Thymus (tissue), 11 donors: ENCODE measurements at regions not wholly inside any gene's neighbourhood (a gene's known extent, or its start where the extent isn't known, plus 50 kb on each side); places are given as distances from the start of the nearest gene placed in this dataset.
"Not testable (repeated sequence)": the region's sequence is repeated elsewhere in the genome, so short reads cannot be mapped to it uniquely, and the experiment has no call there.

Experiments
- DNase-seq, 9 donors: peaks; one replicate each; pipeline ENCODE4 v3.0.0-alpha.2; 2013; ENCODE audit warnings: low spot score in 9 of 9, low read depth in 6 of 9, missing footprints in 1 of 9
- H3K27ac ChIP-seq, 2 donors: one replicate each; pipeline ENCODE4 v1.5.1; 2013; ENCODE audit warnings: control low read depth in 1 of 2, low read depth in 1 of 2, low read length in 1 of 2, mild to moderate bottlenecking in 1 of 2, moderate library complexity in 1 of 2
- H3K27me3 ChIP-seq, 2 donors: one replicate each; pipeline ENCODE4 v1.5.1; 2013; ENCODE audit warnings: low read length in 1 of 2; ENCODE audit not compliant: control insufficient read depth in 2 of 2, insufficient read depth in 1 of 2
- H3K36me3 ChIP-seq, 2 donors: one replicate each; pipeline ENCODE4 v1.5.1; 2013; ENCODE audit warnings: low read length in 1 of 2, mild to moderate bottlenecking in 1 of 2, moderate library complexity in 1 of 2; ENCODE audit not compliant: control insufficient read depth in 2 of 2, insufficient read depth in 2 of 2
- H3K4me1 ChIP-seq, 2 donors: one replicate each; pipeline ENCODE4 v1.5.1; 2013; ENCODE audit warnings: low read length in 2 of 2; ENCODE audit not compliant: control insufficient read depth in 2 of 2, insufficient read depth in 2 of 2
- H3K4me3 ChIP-seq, 2 donors: one replicate each; pipeline ENCODE4 v1.5.1; 2013; ENCODE audit warnings: low read length in 2 of 2, control low read depth in 1 of 2, mild to moderate bottlenecking in 1 of 2
- H3K9me3 ChIP-seq, 2 donors: one replicate each; pipeline ENCODE4 v1.5.1; 2013; ENCODE audit warnings: low read length in 1 of 2, mild to moderate bottlenecking in 1 of 2; ENCODE audit not compliant: control insufficient read depth in 2 of 2, insufficient read depth in 1 of 2
- WGBS: extraction: QIAGEN DNeasy Blood & Tissue Kit; methylation state at CpG from one replicate; pipeline ENCODE4 v1.1.7; 2013; 5-methylcytosine and 5-hydroxymethylcytosine counted together
- donor health status: healthy.

DNA sequence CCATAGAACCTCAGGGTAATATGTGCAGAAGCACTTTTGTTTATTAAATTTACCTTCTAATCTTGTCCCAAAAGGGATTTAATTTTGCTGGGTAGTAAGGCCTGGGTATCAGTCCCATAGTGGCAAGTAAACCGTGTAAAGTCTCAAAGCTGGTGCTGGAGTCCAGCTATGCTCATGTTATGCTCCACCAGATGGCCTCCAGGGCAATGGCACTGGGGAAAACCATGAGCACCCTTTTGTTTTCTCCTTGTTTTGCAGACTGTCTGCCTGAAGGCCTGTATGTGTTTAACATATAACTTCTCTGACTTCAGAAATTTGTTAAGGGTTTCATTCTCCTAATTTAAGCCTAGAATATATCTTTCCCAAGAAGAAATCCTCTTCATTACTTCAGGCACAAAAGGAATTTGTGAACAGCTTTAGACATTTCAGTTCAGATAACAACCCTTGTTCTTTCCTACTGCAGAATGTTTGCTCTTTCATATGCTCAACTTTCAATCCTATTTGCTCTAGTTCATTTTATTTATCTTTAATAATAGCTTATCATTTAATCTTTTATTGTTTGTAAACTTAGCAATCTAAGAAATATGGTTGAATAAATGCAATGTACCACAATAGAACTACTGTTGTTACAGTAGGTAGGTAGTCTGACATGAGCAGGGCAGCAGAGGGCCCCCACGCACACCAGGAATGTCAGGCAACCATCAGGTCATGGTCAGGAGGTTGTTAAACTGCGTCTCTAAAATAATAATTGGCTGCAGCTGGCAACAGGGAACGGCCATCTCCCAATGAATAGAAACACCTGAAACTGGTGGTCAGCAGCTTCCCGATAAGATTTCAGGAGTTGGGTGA is 162.8 kb downstream of the TENT5A start:
- Histone ChIP-seq H3K27ac (no peak overlapping the region), H3K9me3 (no peaks in the 10 kb centered on the region), H3K27me3 (no peaks in the 10 kb centered on the region), H3K4me3 (no peak overlapping the region), H3K4me1 (no peaks in the 10 kb centered on the region), H3K36me3 (no peaks in the 10 kb centered on the region)
- DNase-seq = no peak
- 90% methylated on average over 5 of the region's 5 CpGs for WGBS

DNA sequence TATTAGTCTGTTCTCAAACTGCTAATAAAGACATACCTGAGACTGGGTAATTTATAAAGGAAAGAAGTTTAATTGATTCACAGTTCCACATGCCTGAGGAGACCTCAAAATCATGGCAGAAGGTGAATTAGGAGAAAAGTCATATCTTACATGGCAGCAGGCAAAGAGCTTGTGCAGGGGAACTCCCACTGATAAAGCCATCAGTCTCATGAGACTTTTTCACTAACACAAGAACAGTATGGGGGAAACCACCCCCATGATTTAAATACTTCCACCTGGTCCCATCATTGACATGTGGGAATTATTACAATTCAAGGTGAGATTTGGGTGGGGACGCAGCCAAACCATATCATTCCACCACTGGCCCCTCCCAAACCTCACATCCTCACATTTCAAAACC is 166.8 kb downstream of the TENT5A start:
- not testable (repeated sequence) for H3K36me3 ChIP-seq, H3K27me3 ChIP-seq, H3K27ac ChIP-seq, H3K4me3 ChIP-seq, H3K9me3 ChIP-seq, DNase-seq, H3K4me1 ChIP-seq
- 38% methylated on average over 1 of the region's 1 CpG for WGBS

DNA sequence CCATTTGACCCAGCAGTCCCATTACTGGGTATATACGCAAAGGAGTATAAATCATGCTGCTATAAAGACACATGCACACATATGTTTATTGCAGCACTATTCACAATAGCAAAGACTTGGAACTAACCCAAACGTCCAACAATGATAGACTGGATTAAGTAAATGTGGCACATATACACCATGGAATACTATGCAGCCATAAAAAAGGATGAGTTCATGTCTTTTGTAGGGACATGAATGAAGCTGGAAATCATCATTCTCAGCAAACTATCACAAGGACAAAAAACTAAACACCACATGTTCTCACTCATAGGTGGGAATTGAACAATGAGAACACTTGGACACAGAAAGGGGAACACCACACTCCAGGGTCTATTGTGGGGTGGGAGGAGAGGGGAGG is 168.3 kb downstream of the TENT5A start:
- not testable (repeated sequence) for DNase-seq, H3K4me1 ChIP-seq, H3K36me3 ChIP-seq, H3K4me3 ChIP-seq, H3K27me3 ChIP-seq, H3K9me3 ChIP-seq, H3K27ac ChIP-seq
- 79% methylated on average over 2 of the region's 2 CpGs for WGBS

DNA sequence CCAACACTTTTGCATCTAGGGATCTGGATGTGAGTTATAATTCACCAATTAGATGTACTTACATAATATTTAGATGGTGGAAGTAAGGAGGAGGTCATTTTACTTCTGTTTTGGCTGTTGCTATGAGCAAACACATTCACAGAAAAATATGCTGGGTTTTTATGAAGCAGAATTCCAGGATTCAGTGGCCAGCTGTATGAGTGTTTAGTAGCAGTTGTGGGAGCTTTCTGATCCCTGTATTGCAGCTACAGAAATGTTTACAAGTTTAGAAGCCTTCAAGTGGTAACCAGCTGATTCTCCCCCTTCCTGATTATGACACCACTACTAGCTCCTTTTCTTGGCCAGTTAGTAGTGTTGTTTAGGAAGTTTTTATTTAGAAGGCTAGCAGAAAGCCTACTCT is 177.0 kb downstream of the TENT5A start:
- Histone ChIP-seq H3K36me3 (no peaks in the 10 kb centered on the region), H3K9me3 (no peaks in the 10 kb centered on the region), H3K4me1 (no peaks in the 10 kb centered on the region), H3K4me3 (no peak overlapping the region), H3K27me3 (no peaks in the 10 kb centered on the region), H3K27ac (no peak overlapping the region)
- DNase-seq = no peak

DNA sequence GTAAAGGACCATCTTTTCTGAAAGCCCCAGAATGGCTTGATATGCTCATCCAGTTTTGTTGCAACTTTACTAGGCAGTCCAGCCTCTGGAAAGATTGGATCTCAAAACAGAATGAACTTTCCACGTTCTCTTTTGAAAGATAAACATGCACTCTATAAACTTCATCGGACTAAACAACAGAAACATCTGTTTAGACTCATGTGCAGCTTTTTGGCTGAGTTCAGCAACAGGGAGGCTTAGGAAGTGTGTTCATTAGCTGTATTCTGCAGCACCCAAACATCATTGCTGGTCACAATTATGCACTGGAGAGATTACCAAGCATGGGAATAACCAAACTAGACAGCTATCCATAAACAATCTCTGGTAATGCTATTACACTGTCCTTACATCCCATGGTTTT is 180.5 kb downstream of the TENT5A start:
- Histone ChIP-seq H3K4me3 (no peak overlapping the region), H3K27ac (no peak overlapping the region), H3K27me3 (no peaks in the 10 kb centered on the region), H3K9me3 (no peaks in the 10 kb centered on the region), H3K4me1 (no peaks in the 10 kb centered on the region), H3K36me3 (no peaks in the 10 kb centered on the region)
- no peak for DNase-seq
- WGBS = 93% methylated on average over 2 of the region's 2 CpGs

DNA sequence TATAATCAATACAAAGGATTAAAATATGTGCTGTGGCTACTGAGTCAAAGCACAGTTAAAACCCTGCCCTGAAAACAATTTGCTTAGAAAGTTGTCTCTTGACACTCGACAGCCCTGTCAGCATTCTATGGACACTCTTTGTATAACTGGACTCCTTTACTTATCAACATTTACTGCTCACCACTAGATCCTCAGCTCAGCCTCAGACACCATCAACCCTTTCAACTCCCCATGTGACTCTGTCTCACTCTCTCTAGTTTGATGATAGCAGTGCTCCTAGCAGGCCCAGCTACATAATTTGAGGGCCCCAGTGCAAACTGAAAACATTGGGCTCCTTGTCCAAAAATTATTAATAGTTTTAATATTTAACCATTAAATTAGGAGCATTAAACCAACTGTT is 181.8 kb downstream of the TENT5A start:
- Histone ChIP-seq H3K4me3 (no peak overlapping the region), H3K36me3 (no peaks in the 10 kb centered on the region), H3K27me3 (no peaks in the 10 kb centered on the region), H3K9me3 (no peaks in the 10 kb centered on the region), H3K4me1 (no peaks in the 10 kb centered on the region), H3K27ac (no peak overlapping the region)
- DNase-seq = no peak
- 93% methylated on average over 1 of the region's 1 CpG for WGBS

DNA sequence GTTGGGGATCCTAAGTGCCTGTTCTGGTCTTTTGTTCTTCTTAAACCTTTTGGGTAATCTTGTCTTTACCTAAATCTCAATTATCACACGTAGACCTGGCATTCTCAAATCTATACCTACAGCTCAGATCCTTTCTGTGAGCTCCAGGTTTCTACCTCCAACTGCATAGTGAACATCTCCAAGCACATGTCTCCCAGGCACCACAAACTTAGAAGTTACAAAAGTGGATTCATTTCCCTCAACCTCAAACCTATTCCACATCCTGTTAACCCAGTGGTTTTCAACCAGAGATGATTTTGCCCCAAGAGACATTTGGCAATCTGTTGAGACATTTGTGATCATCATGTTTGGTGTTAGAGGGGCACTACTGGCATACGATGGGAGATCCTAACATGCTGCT is 183.5 kb downstream of the TENT5A start:
- H3K27ac ChIP-seq = no peak overlapping the region
- no peaks in the 10 kb centered on the region for H3K4me1 ChIP-seq
- WGBS = 89% methylated on average over 2 of the region's 2 CpGs
- no peaks in the 10 kb centered on the region for H3K27me3 ChIP-seq
- H3K36me3 ChIP-seq = no peaks in the 10 kb centered on the region
- no peak overlapping the region for H3K4me3 ChIP-seq
- no peaks in the 10 kb centered on the region for H3K9me3 ChIP-seq
- DNase-seq = no peak

DNA sequence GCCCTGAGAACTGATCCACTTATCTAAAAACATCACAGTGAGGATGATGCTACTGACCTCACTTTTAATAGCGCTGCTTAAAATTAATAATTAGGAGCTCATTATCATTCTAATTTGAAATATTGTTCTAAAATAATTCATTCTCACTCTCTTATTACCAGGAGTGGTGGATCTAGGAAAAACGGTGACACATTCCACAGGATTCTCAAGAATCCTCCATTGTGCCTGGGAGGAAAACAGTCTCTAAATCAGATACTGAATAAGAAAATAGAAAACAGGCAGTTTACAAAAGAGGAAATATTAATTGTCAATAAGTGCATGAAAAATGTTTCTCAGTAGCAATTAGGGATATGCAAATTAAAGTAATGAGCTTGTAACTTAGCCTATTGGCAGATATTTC is 187.4 kb downstream of the TENT5A start:
- H3K27ac ChIP-seq = no peak overlapping the region
- no peak for DNase-seq
- no peak overlapping the region for H3K4me3 ChIP-seq
- H3K27me3 ChIP-seq = no peaks in the 10 kb centered on the region
- WGBS = 91% methylated on average over 2 of the region's 2 CpGs
- H3K36me3 ChIP-seq = no peaks in the 10 kb centered on the region
- H3K4me1 ChIP-seq = no peaks in the 10 kb centered on the region
- H3K9me3 ChIP-seq = no peaks in the 10 kb centered on the region

DNA sequence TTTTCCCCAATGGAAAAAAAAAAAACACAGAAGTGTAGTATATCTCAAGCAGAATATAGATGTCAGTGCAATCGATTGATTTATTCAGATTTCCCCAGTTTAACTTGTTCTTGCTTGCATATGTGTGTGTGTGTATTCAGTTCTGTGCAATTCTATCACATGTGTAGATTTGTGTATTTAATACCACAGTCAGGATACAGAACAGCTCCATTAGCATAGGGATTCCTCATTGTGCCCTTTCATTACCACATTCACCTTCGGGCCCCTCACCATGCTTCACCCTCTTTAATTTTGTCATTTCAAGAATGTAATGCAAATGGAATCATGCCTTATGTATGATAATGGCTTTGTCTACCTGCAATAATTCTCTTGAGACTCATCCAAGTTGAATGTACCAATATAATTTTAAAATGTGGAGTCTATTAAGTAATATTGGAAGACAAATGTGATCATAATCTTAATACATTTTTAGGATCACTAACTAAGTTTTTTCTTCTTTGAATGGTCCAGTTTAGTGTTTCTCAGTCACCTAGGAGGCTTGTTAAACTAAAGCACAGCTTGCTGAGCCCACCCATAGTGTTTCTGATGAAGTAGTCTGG is 187.9 kb downstream of the TENT5A start:
- Histone ChIP-seq H3K4me3 (no peak overlapping the region), H3K27me3 (no peaks in the 10 kb centered on the region), H3K4me1 (no peaks in the 10 kb centered on the region), H3K27ac (no peak overlapping the region), H3K9me3 (no peaks in the 10 kb centered on the region), H3K36me3 (no peaks in the 10 kb centered on the region)
- no peak for DNase-seq
- 93% methylated on average over 2 of the region's 2 CpGs for WGBS
